Vagina (tissue), 2 donors: ENCODE measurements at regions not wholly inside any gene's neighbourhood (a gene's known extent, or its start where the extent isn't known, plus 50 kb on each side); places are given as distances from the start of the nearest gene placed in this dataset.

Source experiments
- DNase-seq, 2 donors: peaks; one replicate each; pipeline ENCODE4 v3.0.0-alpha.2; 2017; ENCODE audit errors: extremely low spot score in 2 of 2
- H3K27ac ChIP-seq: fragments of 200-600 bp; sonication (generic); one replicate; pipeline ENCODE4 v1.5.1; 2019
- H3K27me3 ChIP-seq: fragments of 200-600 bp; sonication (generic); one replicate; pipeline ENCODE4 v1.5.1; 2019
- H3K36me3 ChIP-seq, 2 donors: fragments of 200-600 bp; sonication (generic); one replicate each; pipeline ENCODE4 v1.5.1; 2017 to 2019
- H3K4me1 ChIP-seq: fragments of 200-600 bp; sonication (generic); one replicate; pipeline ENCODE4 v1.5.1; 2019
- H3K4me3 ChIP-seq, 2 donors: fragments of 200-600 bp; sonication (generic); 1 replicate in 1 of 2; 2 replicates in 1 of 2; pipeline ENCODE4 v1.5.1; 2016 to 2019
- H3K9me3 ChIP-seq: fragments of 200-600 bp; sonication (generic); one replicate; pipeline ENCODE4 v1.5.1; 2019
- POLR2A ChIP-seq, 2 donors: fragments of 450-650 bp; IDR thresholded peaks; one replicate each; pipeline ENCODE4 v1.6.1; 2017; ENCODE audit warnings: antibody characterized with exemption in 2 of 2, mild to moderate bottlenecking in 2 of 2, moderate library complexity in 2 of 2
- POLR2AphosphoS5 ChIP-seq, 2 donors: sonication (generic); formaldehyde crosslinking; IDR thresholded peaks; one replicate each; pipeline ENCODE4 v1.9.0; 2017; ENCODE audit warnings: antibody characterized with exemption in 2 of 2, mild to moderate bottlenecking in 2 of 2, low read depth in 1 of 2; ENCODE audit not compliant: insufficient read depth in 1 of 2
- intact Hi-C: fragments of 100-400 bp; cut with DNase I; formaldehyde crosslinking; loops from one replicate; pipeline ENCODE4 v1.15.1; 2023
- TF ChIP-seq, protein P1 (sequence below), 3 experiments: fragments of 450-650 bp in 2 of 3; fragments of 200-600 bp in 1 of 3; sonication (generic) in 1 of 3; IDR thresholded peaks; one replicate each; pipeline ENCODE4 v1.5.1; 2017 to 2019; ENCODE audit warnings: antibody characterized with exemption in 3 of 3, mild to moderate bottlenecking in 2 of 3, moderate library complexity in 2 of 3

- H3K4me3 ChIP-seq: no peak overlapping the region
- no peak for DNase-seq
- TF ChIP-seq POLR2A (IDR thresholded peaks at IDR 0.05) (no peak), POLR2AphosphoS5 (IDR thresholded peaks at IDR 0.05; ENCODE audit: insufficient read depth in 1 of 2, low read depth in 1 of 2) (no peak)
- TF ChIP-seq, protein P1, sequence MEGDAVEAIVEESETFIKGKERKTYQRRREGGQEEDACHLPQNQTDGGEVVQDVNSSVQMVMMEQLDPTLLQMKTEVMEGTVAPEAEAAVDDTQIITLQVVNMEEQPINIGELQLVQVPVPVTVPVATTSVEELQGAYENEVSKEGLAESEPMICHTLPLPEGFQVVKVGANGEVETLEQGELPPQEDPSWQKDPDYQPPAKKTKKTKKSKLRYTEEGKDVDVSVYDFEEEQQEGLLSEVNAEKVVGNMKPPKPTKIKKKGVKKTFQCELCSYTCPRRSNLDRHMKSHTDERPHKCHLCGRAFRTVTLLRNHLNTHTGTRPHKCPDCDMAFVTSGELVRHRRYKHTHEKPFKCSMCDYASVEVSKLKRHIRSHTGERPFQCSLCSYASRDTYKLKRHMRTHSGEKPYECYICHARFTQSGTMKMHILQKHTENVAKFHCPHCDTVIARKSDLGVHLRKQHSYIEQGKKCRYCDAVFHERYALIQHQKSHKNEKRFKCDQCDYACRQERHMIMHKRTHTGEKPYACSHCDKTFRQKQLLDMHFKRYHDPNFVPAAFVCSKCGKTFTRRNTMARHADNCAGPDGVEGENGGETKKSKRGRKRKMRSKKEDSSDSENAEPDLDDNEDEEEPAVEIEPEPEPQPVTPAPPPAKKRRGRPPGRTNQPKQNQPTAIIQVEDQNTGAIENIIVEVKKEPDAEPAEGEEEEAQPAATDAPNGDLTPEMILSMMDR (IDR thresholded peaks at IDR 0.05): no peak
- no peaks in the 10 kb centered on the region for H3K4me1 ChIP-seq
- H3K9me3 ChIP-seq: no peaks in the 10 kb centered on the region
- no peak overlapping the region for H3K27ac ChIP-seq
- no peaks in the 10 kb centered on the region for H3K27me3 ChIP-seq
- no peaks in the 10 kb centered on the region for H3K36me3 ChIP-seq
- intact Hi-C loops: no loop called here
Measured at GRCh38 chr7:115701141-115701540, 329.4 kb downstream of the TFEC start.

DNA sequence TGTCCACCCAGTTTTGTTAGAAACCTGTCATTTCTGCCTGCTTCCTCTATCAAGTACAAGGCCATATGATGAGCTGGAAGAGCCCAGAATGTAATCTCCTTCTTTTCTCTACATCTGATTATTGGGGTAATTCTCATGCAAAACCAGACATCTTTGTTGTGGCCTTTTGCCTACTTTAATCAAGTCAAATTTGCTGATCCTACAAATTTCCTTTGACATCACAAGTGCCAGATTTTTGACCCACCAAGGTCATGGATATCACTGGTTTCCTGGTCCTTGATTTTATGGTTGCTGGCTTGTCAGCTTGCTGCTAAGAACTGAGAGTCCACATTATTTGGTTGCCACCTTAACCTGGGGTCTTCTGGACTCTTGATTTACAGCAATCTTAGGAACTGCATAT is 336.1 kb downstream of the TFEC start:
- no peak overlapping the region for H3K4me3 ChIP-seq
- H3K36me3 ChIP-seq: no peaks in the 10 kb centered on the region
- no peak for DNase-seq
- intact Hi-C loops: no loop called here
- no peak overlapping the region for H3K27ac ChIP-seq
- no peak for TF ChIP-seq POLR2AphosphoS5 (IDR thresholded peaks at IDR 0.05; ENCODE audit: insufficient read depth in 1 of 2, low read depth in 1 of 2)
- TF ChIP-seq, protein P1 (IDR thresholded peaks at IDR 0.05): no peak
- TF ChIP-seq POLR2A (IDR thresholded peaks at IDR 0.05): no peak
- no peaks in the 10 kb centered on the region for H3K9me3 ChIP-seq
- no peaks in the 10 kb centered on the region for H3K4me1 ChIP-seq
- no peaks in the 10 kb centered on the region for H3K27me3 ChIP-seq

DNA sequence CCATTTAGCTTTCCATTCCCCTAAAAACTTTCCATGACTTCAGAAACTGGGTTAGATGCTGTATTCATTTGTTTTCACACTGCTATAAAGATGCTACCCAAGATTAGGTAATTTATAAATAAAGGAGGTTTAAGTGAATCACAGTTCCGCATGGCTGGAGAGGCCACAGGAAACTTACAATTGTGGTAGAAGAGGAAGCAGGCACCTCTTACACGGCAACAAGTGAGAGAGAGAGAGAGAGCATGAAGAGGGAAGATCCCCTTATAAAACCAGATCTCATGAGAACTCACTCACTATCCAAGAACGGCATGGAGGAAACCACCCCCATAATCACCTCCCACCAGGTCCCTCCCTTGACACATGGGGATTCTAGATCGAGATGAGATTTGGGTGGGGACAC is 336.8 kb downstream of the TFEC start:
- Histone ChIP-seq H3K27me3 (no peaks in the 10 kb centered on the region), H3K4me3 (no peak overlapping the region), H3K9me3 (no peaks in the 10 kb centered on the region), H3K36me3 (no peaks in the 10 kb centered on the region), H3K4me1 (no peaks in the 10 kb centered on the region), H3K27ac (no peak overlapping the region)
- no peak for DNase-seq
- intact Hi-C loops: no loop called here
- TF ChIP-seq POLR2A (IDR thresholded peaks at IDR 0.05) (no peak), POLR2AphosphoS5 (IDR thresholded peaks at IDR 0.05; ENCODE audit: insufficient read depth in 1 of 2, low read depth in 1 of 2) (no peak)
- TF ChIP-seq, protein P1 (IDR thresholded peaks at IDR 0.05): no peak

DNA sequence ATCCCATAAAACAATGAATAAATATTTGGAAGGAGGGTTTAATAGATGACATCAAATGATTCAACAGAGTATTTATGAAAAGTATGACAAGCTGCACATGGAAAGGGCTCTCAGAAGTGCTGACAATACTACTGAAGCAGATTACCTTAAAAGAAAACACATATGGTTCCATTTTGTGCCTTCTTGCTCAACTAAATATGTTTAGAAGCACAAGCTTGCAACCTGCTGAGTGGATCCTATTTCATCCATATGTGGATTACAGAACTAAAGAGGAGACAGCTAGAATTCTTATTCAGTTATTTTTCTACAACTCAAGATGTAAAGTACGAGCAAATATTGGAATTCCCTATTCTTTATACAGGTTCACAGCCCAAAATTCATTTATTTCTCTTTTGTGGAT is 340.6 kb downstream of the TFEC start:
- Histone ChIP-seq H3K9me3 (no peaks in the 10 kb centered on the region), H3K27ac (no peak overlapping the region), H3K36me3 (no peaks in the 10 kb centered on the region), H3K4me1 (no peaks in the 10 kb centered on the region), H3K4me3 (no peak overlapping the region), H3K27me3 (no peaks in the 10 kb centered on the region)
- DNase-seq: no peak
- no peak for TF ChIP-seq POLR2A (IDR thresholded peaks at IDR 0.05)
- TF ChIP-seq, protein P1 (IDR thresholded peaks at IDR 0.05): no peak
- TF ChIP-seq POLR2AphosphoS5 (IDR thresholded peaks at IDR 0.05; ENCODE audit: insufficient read depth in 1 of 2, low read depth in 1 of 2): no peak
- intact Hi-C loops: no loop called here

GRCh38 chr7:115683093-115683492 is 347.5 kb downstream of the TFEC start:
- intact Hi-C loops: no loop called here
- Histone ChIP-seq H3K36me3 (no peaks in the 10 kb centered on the region), H3K27ac (no peak overlapping the region), H3K4me3 (no peak overlapping the region), H3K9me3 (no peaks in the 10 kb centered on the region), H3K4me1 (no peaks in the 10 kb centered on the region), H3K27me3 (no peaks in the 10 kb centered on the region)
- TF ChIP-seq POLR2A (IDR thresholded peaks at IDR 0.05): no peak
- TF ChIP-seq, protein P1 (IDR thresholded peaks at IDR 0.05): no peak
- TF ChIP-seq POLR2AphosphoS5 (IDR thresholded peaks at IDR 0.05; ENCODE audit: insufficient read depth in 1 of 2, low read depth in 1 of 2): no peak
- DNase-seq: no peak
